LHCN-M2 (cell line): ENCODE measurements at regions not wholly inside any gene's neighbourhood (a gene's known extent, or its start where the extent isn't known, plus 50 kb on each side); places are given as distances from the start of the nearest gene placed in this dataset.
A peak's percentile ranks its signal among the peaks of the same experiment; 100 is the strongest.
"Not testable (repeated sequence)": the region's sequence is repeated elsewhere in the genome, so short reads cannot be mapped to it uniquely, and the experiment has no call there.

ENCODE experiments used
- DNase-seq: peaks from one replicate; pipeline ENCODE4 v3.0.0-alpha.2; 2012; ENCODE audit warnings: low read depth

GRCh38 chr13:64090311-64090710, 2674.7 kb upstream of the PCDH20 start:
- no peak for DNase-seq

- DNase-seq = no peak
Observed at GRCh38 chr13:64088491-64088890, 2672.8 kb upstream of the PCDH20 start.

GRCh38 chr13:64087624-64088023, 2672.0 kb upstream of the PCDH20 start:
- no peak for DNase-seq

DNA sequence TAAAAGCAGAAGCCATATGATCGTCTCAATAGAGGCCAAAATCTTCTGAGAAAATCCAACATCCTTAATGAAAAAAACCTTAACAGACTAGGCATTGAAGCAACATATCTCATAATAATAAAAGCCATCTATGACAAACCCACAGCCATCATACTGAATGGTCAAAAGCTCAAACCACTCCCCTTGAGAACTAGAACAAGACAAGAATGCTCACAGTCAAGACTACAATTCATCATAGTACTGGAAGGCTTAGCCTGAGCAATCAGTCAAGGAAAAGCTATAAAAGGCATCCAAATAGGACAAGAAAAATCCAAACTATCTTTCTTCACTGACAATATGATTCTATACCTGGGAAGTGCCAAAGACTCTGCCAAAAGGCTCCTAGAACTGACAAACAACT, 2668.2 kb upstream of the PCDH20 start:
- DNase-seq = no peak

- DNase-seq = no peak
Observed at GRCh38 chr13:64083396-64083795, 2667.7 kb upstream of the PCDH20 start.

GRCh38 chr13:64078480-64078936, 2662.9 kb upstream of the PCDH20 start:
- DNase-seq = no peak

- no peak for DNase-seq
Observed at GRCh38 chr13:64078025-64078424, 2662.4 kb upstream of the PCDH20 start.

- not testable (repeated sequence) for DNase-seq
Observed at GRCh38 chr13:64077132-64077835, 2661.6 kb upstream of the PCDH20 start.

DNA sequence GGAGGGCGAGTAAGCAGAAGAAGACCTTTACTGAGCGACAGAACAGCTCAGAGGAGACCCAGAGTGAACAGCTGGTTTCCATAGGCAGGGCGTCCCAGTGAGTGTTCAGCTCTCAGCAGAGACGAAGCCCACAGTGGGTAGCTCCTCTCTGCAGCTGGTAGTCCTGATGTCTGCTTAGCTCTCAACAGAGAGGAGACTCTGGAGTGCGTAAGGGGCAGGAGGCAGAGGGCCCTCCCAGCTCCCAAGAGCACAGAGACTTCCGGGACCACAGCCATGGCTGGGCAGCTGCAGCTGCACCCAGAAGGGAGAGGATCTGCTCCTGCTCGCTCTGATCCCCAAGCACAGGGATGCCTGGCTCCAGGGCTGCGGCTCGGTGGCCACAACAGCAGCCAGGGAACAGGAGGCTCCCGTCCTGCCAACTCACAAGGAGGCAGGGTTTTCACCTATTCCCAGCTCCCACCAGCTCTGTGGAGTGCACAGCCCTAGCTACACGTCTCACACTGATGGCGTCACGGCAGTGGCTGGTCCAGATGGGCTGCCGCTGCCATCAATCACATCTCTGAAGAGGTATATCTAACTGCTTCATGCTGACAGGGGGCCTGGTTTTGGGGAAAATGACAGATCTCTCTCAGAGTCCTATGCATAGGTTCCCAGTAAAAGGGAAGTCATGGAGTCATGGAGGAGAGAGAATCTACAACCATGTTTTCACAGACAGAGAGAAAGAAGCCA, 2660.1 kb upstream of the PCDH20 start:
- no peak for DNase-seq

DNA sequence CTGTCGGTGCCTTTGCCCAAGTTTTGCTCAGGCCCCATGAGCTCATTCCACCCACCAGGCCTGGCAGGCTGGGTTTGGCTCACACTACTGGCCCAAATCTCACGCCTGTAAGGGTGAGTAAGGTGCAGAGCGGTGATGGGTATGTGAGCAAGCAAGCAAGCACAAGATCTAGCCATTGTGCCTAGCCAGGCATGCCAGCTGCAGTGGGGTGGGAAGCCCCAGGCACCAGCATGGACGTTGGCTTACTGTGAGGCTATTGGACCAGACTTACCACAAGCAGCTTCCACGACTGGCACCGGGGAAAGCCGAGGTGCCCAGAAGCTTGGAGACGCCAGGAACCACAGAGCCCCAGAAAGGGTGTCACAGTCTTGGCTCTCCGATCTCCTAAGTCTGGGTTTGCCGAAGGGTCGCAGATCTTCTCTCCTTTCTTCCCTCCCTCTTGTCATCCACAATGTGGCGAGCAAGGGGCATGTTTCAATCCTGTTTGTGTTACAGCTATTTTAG, 2659.4 kb upstream of the PCDH20 start:
- no peak for DNase-seq

DNA sequence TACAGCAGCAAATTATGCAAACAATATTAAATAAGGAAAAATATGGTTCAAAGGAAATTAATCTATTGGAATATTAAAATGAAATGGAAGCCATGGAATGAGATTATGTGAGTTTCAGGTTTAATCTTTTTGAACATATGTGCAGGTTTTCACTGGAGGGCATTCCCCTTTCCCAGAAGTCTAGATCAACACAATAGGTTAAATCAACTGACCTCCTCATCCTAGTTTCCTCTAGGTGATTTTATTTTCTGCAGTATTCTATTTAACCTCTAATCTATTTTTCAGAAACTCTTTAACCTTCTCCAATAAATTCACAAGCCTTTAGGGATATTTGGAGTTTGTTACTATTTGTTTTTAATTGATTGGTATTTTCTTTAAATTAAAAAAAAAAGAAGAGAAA, 2657.6 kb upstream of the PCDH20 start:
- no peak for DNase-seq

GRCh38 chr13:64071352-64071751, 2655.7 kb upstream of the PCDH20 start:
- no peak for DNase-seq

GRCh38 chr13:64069892-64070291, 2654.2 kb upstream of the PCDH20 start:
- no peak for DNase-seq

DNA sequence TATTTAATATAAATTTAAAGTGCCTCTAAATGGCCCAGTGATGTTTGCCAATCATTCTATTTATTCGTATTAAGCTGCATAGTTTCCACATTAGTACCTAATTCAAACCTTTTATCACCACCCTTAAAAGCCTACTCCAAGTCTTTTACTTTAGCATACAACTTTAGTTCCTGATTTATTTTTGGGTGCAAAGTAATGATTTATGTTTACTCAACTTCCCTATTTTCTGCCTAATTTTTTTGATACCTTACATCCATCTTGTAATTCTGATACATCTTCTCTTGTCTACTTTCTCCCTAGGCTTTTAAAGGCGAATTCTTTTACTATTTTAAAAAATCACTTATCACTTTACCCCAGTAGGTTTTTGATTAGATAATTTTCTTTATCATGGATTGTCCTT, 2651.1 kb upstream of the PCDH20 start:
- no peak for DNase-seq

DNA sequence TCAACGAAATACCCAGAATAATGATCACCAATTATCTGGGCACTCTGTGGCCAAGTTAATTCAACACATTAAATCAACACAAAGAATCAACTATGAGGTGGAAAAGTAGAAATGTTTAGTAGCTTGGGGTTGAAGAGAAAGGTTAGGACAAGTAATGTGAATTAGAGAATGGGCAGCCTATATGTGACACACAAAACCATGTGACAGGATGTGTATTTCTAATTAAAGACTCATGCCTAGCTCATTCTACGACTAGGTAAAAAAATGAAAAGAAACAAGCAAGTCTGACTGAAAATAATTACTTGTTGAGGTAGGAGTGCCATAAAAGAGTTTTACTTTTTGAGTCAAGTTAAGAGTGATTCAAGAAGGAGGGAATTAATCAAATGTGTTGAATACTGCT, 2646.0 kb upstream of the PCDH20 start:
- DNase-seq = no peak

GRCh38 chr13:64057372-64058020, 2641.8 kb upstream of the PCDH20 start:
- no peak for DNase-seq

GRCh38 chr13:64054321-64054720, 2638.7 kb upstream of the PCDH20 start:
- DNase-seq = no peak

- no peak for DNase-seq
Observed at GRCh38 chr13:64052521-64052920, 2636.9 kb upstream of the PCDH20 start.

- DNase-seq = no peak
Observed at GRCh38 chr13:64051278-64051677, 2635.6 kb upstream of the PCDH20 start.

- peak; percentile 5 for DNase-seq
Observed at GRCh38 chr13:64041296-64041695, 2625.6 kb upstream of the PCDH20 start.

DNA sequence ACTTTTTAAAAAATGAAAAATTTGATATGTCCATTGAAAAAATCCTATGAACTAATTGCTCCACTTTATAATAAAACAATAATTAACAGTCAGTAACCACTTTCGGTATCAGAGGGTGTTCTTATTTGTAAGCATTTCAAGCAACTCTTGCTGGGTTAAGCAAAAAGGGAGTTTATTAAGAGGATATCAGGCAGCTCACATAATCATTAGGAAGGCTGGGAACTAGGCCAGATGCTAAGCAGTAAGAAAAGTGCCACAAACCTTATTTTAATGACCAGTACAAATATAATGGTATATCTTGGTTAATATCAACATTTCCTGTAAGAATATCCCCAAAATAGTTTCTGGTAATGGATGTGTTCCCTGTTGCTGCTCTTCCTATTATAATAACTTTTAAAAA, 2618.3 kb upstream of the PCDH20 start:
- no peak for DNase-seq

DNA sequence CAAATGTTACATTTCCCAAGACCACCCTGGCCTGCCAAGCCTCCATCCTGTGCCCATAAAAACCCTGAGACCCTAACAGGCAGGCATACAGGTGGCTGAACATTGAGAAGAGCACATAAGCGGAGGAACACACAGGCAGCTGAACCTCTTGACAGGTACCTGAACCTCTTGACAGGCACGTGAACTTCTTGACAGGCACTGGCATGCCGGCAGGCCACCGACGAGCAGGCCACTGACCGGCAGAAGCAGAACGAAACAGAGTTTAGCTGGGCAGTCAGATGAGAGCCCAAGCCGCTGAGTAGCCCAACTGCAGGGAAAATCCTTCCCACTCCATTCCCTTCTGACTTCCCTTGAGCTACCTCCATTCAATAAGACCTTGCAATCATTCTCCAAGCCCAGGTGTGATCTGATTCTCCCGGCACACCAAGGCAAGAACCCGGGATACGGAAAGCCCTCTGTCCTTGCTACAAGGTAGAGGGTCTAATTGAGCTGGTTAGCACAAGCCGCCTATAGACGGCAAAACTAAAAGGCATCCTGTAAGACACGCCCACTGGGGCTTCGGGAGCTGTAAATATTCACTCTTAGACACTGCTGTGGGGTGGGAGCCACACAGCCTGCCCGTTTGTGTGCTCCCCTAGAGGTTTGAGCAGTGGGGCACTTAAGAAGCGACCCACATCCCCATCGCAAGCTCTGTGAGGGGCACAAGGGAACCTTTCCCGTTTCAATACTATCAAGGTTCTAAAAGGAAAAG, 2613.9 kb upstream of the PCDH20 start:
- DNase-seq = no peak
